HuH-7 (cell line): ENCODE measurements at regions not wholly inside any gene's neighbourhood (a gene's known extent, or its start where the extent isn't known, plus 50 kb on each side); places are given as distances from the start of the nearest gene placed in this dataset.
A peak's percentile ranks its signal among the peaks of the same experiment; 100 is the strongest.

Experiments used
- DNase-seq: peaks from one replicate; pipeline ENCODE4 v3.0.0; 2011; ENCODE audit warnings: low spot score

DNA sequence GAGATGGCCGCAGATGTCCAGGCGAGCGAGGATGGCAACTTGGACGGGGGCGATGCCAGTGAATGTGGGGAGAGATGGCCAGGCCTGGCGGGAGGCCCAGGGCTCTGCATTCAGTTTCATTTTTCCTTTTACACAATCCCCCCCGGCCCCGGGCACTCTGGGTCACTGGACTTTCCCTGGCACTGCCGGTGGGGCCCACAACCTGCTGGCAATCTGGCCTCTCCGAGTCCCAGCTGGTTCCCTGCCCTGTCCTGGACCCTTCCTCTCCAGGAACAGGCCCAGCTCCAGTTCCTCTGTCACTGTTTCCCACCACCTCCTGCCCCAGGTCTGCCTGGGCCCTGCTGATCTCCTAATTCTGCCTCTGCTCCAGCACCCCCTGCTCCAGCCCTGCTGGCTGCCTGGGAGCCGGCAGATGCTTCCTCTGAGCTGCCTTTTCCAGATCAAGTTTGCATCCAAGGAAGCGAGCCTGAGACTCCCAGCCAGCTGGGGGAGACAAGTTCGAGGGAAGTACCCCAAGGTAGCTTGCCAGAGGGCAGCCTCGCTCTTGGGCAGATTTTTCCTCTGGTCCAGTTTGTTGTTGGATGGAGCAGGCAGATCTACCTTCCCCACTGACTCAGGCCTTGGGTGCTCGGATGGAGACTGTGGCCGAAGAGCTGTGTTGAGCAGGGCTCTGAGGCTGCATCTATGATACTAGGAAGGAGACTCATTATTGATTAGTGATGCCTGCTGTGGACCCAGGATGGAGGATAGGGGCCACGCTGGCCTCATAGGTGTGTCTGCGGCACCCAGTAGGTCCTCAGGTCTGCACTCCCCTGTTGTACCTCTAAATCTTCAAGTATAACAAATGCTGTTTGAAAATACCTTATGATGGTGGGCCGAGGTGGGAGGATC, 83.2 kb downstream of the CEBPB start:
- no peak for DNase-seq

- DNase-seq = no peak
Observed at GRCh38 chr20:50274570-50275430, 84.2 kb downstream of the CEBPB start.

- no peak for DNase-seq
Observed at GRCh38 chr20:50276119-50277063, 85.8 kb downstream of the CEBPB start.

- no peak for DNase-seq
Observed at GRCh38 chr20:50277064-50277415, 86.4 kb downstream of the CEBPB start.

DNA sequence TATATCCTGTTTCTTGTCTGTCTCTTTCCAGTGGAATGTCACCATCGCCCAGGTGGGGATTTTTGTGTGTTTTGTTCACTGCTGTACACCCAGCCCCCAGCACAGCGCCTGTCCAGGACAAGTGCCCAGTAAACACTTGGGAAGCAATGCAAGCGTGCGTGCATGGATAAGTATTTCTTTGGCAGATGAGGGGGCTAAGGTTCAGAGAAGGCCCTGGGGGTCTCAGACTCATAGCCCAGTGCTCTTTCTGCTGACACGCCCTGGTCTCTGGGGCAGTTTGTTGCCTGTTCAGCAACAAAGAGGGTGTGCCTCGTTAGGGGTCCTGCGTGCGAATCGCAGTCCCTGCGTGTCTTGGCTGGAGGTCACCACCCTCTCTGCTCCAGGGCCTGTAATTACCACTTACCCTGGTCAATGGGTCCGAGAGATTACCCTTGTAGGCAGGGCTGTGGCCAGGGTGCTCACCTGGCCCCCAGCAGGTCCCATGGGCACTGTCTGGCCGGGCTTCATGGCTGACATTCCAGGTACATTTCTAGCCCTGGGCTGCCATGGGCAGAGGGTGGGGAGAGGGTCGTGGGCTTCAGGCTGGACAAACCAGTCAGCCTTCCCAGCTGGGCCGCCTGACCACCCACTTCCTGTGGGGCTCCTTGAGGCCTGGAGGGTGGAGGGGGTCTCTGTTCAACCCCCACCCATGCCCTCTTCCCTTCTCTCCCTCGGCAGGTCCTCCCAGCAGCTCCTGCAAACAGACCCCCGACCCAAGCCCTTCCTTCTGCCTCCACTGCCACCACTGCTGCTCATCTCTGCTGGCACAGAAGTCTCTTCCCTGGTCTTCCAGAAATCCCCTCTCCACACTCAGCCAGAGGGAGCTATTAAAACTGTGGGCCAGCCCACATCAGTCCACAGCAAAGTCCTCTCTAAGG, 87.1 kb downstream of the CEBPB start:
- DNase-seq = no peak

- DNase-seq = no peak
Observed at GRCh38 chr20:50278377-50278683, 87.7 kb downstream of the CEBPB start.

- peak; percentile 93 for DNase-seq
Observed at GRCh38 chr20:50278684-50279531, 88.3 kb downstream of the CEBPB start.

GRCh38 chr20:50279988-50280850, 89.6 kb downstream of the CEBPB start:
- DNase-seq = no peak

DNA sequence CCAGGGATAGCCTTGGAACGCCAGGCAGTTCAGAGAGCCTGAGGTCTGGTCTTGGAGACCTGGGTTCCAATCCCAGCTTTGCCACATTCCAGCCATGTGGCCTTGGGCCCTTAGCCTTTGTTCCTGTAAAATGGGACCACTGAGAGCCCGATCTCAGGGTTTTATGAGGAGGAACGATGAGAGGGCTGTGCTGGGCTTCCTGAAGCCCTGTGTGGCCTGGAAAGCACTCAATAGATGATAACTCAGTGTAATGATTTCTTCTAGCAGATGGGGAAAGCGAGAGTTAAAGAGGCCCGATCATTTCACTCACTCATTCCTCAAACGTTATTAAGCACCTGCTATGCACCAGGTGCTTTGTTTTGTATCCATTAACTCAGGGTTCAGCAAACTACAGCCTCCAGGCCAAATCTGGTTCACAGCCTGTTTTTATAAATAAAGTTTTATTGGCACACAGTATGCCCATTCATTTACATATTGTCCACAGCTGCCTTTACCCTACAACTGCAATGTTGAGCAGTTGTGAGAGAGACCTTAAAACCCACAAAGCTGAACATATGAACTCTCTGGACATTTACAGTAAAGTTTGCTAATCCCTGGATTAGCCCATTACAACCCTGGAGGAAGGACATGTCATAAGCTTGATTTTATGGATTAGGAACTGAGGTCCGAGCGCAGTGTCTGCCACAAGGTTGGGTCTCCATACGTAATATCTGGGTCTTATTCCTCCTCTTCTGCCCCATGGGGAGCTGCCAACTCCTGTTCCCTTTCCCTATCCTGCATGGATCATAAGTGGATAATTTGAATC, 90.4 kb downstream of the CEBPB start:
- DNase-seq = no peak

- DNase-seq = no peak
Observed at GRCh38 chr20:50281831-50282591, 91.4 kb downstream of the CEBPB start.

DNA sequence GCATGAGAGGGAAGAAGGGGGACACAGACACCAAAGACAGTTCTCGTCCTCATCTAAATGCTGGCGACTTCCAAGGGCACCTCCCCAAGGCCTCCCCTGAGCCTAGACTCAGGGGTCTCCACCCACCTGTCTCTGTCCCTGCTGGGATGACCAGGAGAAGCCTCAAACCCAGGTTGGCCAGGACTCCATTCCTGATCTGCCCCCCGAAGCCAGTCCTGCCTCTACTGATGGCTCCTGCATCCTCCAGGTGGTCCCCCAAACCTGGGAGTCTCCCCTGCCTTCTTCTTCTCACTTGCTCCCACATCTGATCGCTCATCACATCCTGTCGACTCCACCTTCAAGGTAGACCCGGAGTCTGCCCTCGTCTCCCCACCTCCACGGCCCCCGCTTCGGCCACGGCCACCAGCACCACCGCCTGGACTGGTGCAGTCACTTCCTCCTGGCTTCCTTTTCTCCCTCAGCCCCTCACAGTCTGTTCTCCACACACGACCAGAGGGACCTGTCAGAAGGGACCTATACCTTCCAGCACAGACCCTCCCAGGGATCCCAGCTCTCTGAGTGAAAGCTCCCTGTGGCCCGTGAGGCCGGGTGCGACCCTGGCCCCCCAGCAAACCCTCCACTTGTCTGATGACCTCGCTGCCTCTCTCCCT, 92.1 kb downstream of the CEBPB start:
- no peak for DNase-seq

- no peak for DNase-seq
Observed at GRCh38 chr20:50283370-50283769, 92.7 kb downstream of the CEBPB start.

DNA sequence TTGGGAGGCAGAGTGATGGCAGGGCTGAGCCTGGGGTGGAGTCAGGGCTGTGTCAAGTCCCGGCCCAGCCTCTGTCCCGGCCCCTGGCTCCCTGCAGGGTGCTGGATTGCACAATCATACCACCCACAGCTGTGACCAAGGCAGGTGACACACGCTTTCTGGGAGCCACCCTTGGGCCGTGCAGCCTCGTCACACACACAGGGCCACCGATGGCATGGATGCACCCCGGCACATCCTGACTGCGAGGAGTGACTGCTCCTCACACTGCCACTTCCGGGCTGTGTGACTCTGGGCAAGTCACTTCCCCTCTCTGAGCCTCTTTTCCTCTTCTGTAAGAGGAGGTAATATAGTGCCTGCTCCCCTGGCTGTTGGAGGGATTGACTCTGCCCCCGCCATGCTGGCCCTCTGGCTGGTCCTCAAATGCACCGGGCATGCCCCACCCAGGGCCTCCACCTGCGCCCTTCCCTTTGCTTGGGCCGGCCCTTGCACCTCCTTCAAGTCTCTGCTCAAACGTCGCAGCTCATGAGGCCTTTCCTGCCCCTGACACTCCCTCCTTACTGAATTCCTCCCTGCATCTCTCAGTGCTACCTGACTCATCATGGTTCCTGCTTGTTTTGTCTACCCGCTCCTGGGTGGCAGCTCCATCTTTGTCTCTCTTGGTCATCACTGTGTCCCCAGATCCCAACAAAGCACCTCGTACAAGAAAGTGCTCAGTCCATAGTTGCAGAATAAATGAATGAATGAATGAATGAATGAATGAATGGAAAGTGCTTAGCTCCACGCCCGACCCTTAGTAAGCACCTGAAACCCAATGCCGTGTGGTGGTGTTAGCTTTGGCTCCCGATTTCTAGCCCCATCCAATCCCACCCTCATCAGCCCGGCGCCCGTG, 93.5 kb downstream of the CEBPB start:
- DNase-seq = peak; percentile 76

GRCh38 chr20:50284811-50285375, 94.3 kb downstream of the CEBPB start:
- DNase-seq = no peak

- no peak for DNase-seq
Observed at GRCh38 chr20:50285376-50286173, 94.9 kb downstream of the CEBPB start.
